CD4-positive, alpha-beta T cell (primary cell): ENCODE measurements at regions not wholly inside any gene's neighbourhood (a gene's known extent, or its start where the extent isn't known, plus 50 kb on each side); places are given as distances from the start of the nearest gene placed in this dataset.

Experiments
- ATAC-seq: fragments of 200-7000 bp; cut with Tn5 transposase; one replicate; pipeline ENCODE4 v1.10.0; 2022; ENCODE audit warnings: mild to moderate bottlenecking; ENCODE audit not compliant: poor library complexity
- CTCF ChIA-PET: fragments of 350-600 bp; sonication (Branson Sonifier 250); formaldehyde crosslinking; loops from one replicate; lab custom pipeline; 2021; ENCODE audit warnings: antibody characterized with exemption, inconsistent platforms; lab: Charles Lee
- POLR2A ChIA-PET: fragments of 350-600 bp; sonication (Branson Sonifier 250); formaldehyde crosslinking; loops from one replicate; lab custom pipeline; 2021; ENCODE audit warnings: antibody characterized with exemption, inconsistent platforms; lab: Charles Lee
- DNase-seq, 14 experiments: peaks; one replicate each; pipeline ENCODE4 v3.0.0-alpha.2; 2013 to 2020; ENCODE audit warnings: mixed read lengths in 2 of 14
- H3K27ac ChIP-seq, 2 donors: one replicate each; pipeline versions ENCODE4 v1.5.1 to v1.7.0; 2013; ENCODE audit warnings: low read length in 2 of 2, low read depth in 1 of 2, mild to moderate bottlenecking in 1 of 2
- H3K27me3 ChIP-seq, 2 experiments: 1 replicate in 1 of 2; 2 replicates in 1 of 2; pipeline versions ENCODE4 v1.6.1 to v1.7.0; 2013; ENCODE audit warnings: low read length in 2 of 2, control low read depth in 1 of 2, mild to moderate bottlenecking in 1 of 2, moderate library complexity in 1 of 2; ENCODE audit not compliant: insufficient read depth in 2 of 2, control insufficient read depth in 1 of 2
- H3K36me3 ChIP-seq: one replicate; pipeline ENCODE4 v1.6.1; 2013; ENCODE audit warnings: low read length, control low read depth; ENCODE audit not compliant: insufficient read depth
- H3K4me1 ChIP-seq: one replicate; pipeline ENCODE4 v1.6.1; 2013; ENCODE audit warnings: low read length, control low read depth; ENCODE audit not compliant: insufficient read depth
- H3K4me3 ChIP-seq: one replicate; pipeline ENCODE4 v1.5.1; 2013; ENCODE audit warnings: mild to moderate bottlenecking, low read length, moderate library complexity
- H3K9me3 ChIP-seq, 2 experiments: 1 replicate in 1 of 2; 2 replicates in 1 of 2; pipeline versions ENCODE4 v1.6.1 to v1.7.0; 2013; ENCODE audit warnings: low read length in 2 of 2, mild to moderate bottlenecking in 2 of 2, control low read depth in 1 of 2, moderate library complexity in 1 of 2; ENCODE audit not compliant: control insufficient read depth in 1 of 2, insufficient read depth in 1 of 2
- H3K27ac Mint-ChIP-seq: one replicate; pipeline ENCODE4 v1.8.0; 2020; ENCODE audit warnings: mixed read lengths
- H3K27me3 Mint-ChIP-seq: one replicate; pipeline ENCODE4 v1.8.0; 2021; ENCODE audit warnings: mixed read lengths
- H3K36me3 Mint-ChIP-seq: one replicate; pipeline ENCODE4 v1.8.0; 2021; ENCODE audit warnings: low read depth, mixed read lengths
- H3K4me1 Mint-ChIP-seq: one replicate; pipeline ENCODE4 v1.8.0; 2021; ENCODE audit warnings: low read depth, mixed read lengths
- H3K4me3 Mint-ChIP-seq: one replicate; pipeline ENCODE4 v1.8.0; 2020; ENCODE audit warnings: mild to moderate bottlenecking, mixed read lengths
- H3K9me3 Mint-ChIP-seq: one replicate; pipeline ENCODE4 v1.8.0; 2020; ENCODE audit warnings: mixed read lengths
- CTCF ChIP-seq: fragments of 200-600 bp; IDR thresholded peaks from one replicate; pipeline ENCODE4 v1.8.0; 2022; ENCODE audit warnings: antibody characterized with exemption, mild to moderate bottlenecking
- intact Hi-C, 2 experiments: fragments of 100-400 bp; cut with DNase I in 1 of 2; cut with micrococcal nuclease in 1 of 2; formaldehyde crosslinking; loops; one replicate each; pipeline versions ENCODE4 v1.15.1 to v1.9.0; 2023 to 2025; cut with DNase I, micrococcal nuclease

- Histone ChIP-seq H3K9me3 (no peaks in the 10 kb centered on the region), H3K36me3 (no peaks in the 10 kb centered on the region), H3K27me3 (peaks cover 0 to 4% of the 10 kb centered on the region in 2 experiments), H3K4me1 (peaks cover under 1% of the 10 kb centered on the region), H3K27ac (no peak overlapping the region), H3K4me3 (no peak overlapping the region)
- no peaks in the 10 kb centered on the region for H3K4me1 Mint-ChIP-seq
- H3K27ac Mint-ChIP-seq = no peak overlapping the region
- intact Hi-C loops = no loop called here
- peaks cover 9% of the 10 kb centered on the region for H3K27me3 Mint-ChIP-seq
- CTCF ChIA-PET = no interaction called here
- H3K36me3 Mint-ChIP-seq = no peaks in the 10 kb centered on the region
- H3K4me3 Mint-ChIP-seq = no peak overlapping the region
- POLR2A ChIA-PET = no interaction called here
- DNase-seq (no peak), ATAC-seq (no peak)
- TF ChIP-seq CTCF = no peak
- H3K9me3 Mint-ChIP-seq = no peaks in the 10 kb centered on the region
Observed at GRCh38 chr7:35550831-35551230, 144.1 kb downstream of the HERPUD2 start.

GRCh38 chr7:35549781-35550180 is 145.2 kb downstream of the HERPUD2 start:
- Histone ChIP-seq H3K9me3 (no peaks in the 10 kb centered on the region), H3K4me3 (no peak overlapping the region), H3K27me3 (peaks cover 0 to 4% of the 10 kb centered on the region in 2 experiments), H3K4me1 (peaks cover 2% of the 10 kb centered on the region), H3K36me3 (no peaks in the 10 kb centered on the region), H3K27ac (no peak overlapping the region)
- H3K9me3 Mint-ChIP-seq = no peaks in the 10 kb centered on the region
- DNase-seq (no peak), ATAC-seq (no peak)
- H3K27ac Mint-ChIP-seq = no peak overlapping the region
- no peaks in the 10 kb centered on the region for H3K4me1 Mint-ChIP-seq
- H3K27me3 Mint-ChIP-seq = peaks cover 9% of the 10 kb centered on the region
- POLR2A ChIA-PET = no interaction called here
- TF ChIP-seq CTCF = no peak
- intact Hi-C loops = no loop called here
- CTCF ChIA-PET = interaction anchor here (0.6 kb wide), 1 partner anchor 514 kb away, joined by 3 read pairs; no protein-coding TSS in a partner anchor
- H3K4me3 Mint-ChIP-seq = no peak overlapping the region
- no peaks in the 10 kb centered on the region for H3K36me3 Mint-ChIP-seq

- DNase-seq = no peak
- Histone ChIP-seq H3K36me3 (no peaks in the 10 kb centered on the region), H3K4me3 (no peak overlapping the region), H3K9me3 (no peaks in the 10 kb centered on the region), H3K27ac (no peak overlapping the region), H3K27me3 (no peaks in the 10 kb centered on the region), H3K4me1 (peaks cover 2% of the 10 kb centered on the region)
- no peaks in the 10 kb centered on the region for H3K4me1 Mint-ChIP-seq
- no peak overlapping the region for H3K4me3 Mint-ChIP-seq
- no peaks in the 10 kb centered on the region for H3K9me3 Mint-ChIP-seq
- TF ChIP-seq CTCF = no peak
- ChIA-PET POLR2A (no interaction called here), CTCF (no interaction called here)
- H3K27me3 Mint-ChIP-seq = peaks cover 9% of the 10 kb centered on the region
- intact Hi-C loops = no loop called here
- H3K27ac Mint-ChIP-seq = no peak overlapping the region
- no peaks in the 10 kb centered on the region for H3K36me3 Mint-ChIP-seq
- no peak for ATAC-seq
Observed at GRCh38 chr7:35548291-35548690, 146.6 kb downstream of the HERPUD2 start.
